ENCODE measurements at regions not wholly inside any gene's neighbourhood (a gene's known extent, or its start where the extent isn't known, plus 50 kb on each side); places are given as distances from the start of the nearest gene placed in this dataset.

DNA sequence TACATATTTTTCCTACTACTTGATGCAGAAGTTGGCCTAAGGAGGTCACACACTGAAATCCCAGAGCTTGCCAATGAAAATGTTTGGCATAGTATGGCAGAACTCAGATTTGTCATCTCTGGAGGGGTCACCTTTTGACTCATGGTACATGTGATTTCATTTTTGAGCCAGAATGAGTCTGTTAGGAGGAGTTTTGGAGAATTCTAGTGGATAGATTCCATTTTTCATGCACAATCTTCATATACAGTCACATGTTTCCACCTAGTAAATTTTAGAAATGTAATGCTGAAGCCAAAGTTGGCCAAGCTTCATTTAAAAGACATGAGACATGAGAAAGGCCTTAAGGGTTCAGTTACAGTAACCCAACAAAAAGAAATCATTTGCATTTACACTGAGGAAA, 97.8 kb upstream of the IGSF10 start:
- TF ChIP-seq CTCF (IDR thresholded peaks at IDR 0.05) (no peak), POLR2A (IDR thresholded peaks at IDR 0.05) (no peak)
